ENCODE measurements at regions not wholly inside any gene's neighbourhood (a gene's known extent, or its start where the extent isn't known, plus 50 kb on each side); places are given as distances from the start of the nearest gene placed in this dataset.

- Histone ChIP-seq H3K9me3 (ENCODE audit: low read length) (no peaks in the 10 kb centered on the region), H3K9me2 (replicated peaks; ENCODE audit: low read length) (no peaks in the 10 kb centered on the region), H3K4me3 (ENCODE audit: low read length) (no peak overlapping the region), H2AFZ (ENCODE audit: low read length) (peak overlapping the region; percentile 64), H3K27ac (ENCODE audit: low read length) (peak overlapping the region; percentile 73), H4K20me1 (ENCODE audit: low read length) (no peaks in the 10 kb centered on the region), H3K27me3 (ENCODE audit: low read length) (no peaks in the 10 kb centered on the region), H3K4me1 (ENCODE audit: insufficient read depth, low read length) (peaks cover 34% of the 10 kb centered on the region), H3F3A (ENCODE audit: low read length, unreplicated experiment) (no peaks in the 10 kb centered on the region), H3K79me2 (ENCODE audit: low read length) (no peaks in the 10 kb centered on the region), H3K36me3 (ENCODE audit: low read depth, low read length) (no peaks in the 10 kb centered on the region), H3K4me2 (ENCODE audit: low read length) (peak overlapping the region; percentile 67), H3K9ac (ENCODE audit: low read length) (peak overlapping the region; percentile 32; the same call in 1 of the 2 replicates)
- no TSS peak for BruUV-seq (replicated peaks)
- ChIA-PET POLR2A (ENCODE audit: unreplicated experiment) (interaction anchor here (0.7 kb wide), 1 partner anchor 26 kb away, joined by 3 read pairs; no protein-coding TSS in a partner anchor), CTCF (interaction anchor here (0.9 to 1.1 kb wide), 3 partner anchors 51 to 385 kb away, joined by 3 read pairs; no protein-coding TSS in a partner anchor)
- no peak for DNase-seq
- TF ChIP-seq CTCF (conservative IDR thresholded peaks at IDR 0.05; ENCODE audit: low read depth, low read length): no peak
- no peak for TF ChIP-seq EZH2phosphoT487 (IDR thresholded peaks at IDR 0.05; ENCODE audit: borderline replicate concordance, low read length)
- no peak for TF ChIP-seq EZH2 (IDR thresholded peaks at IDR 0.05; ENCODE audit: low read length, unreplicated experiment)
- intact Hi-C loops (cut with micrococcal nuclease): loop anchor here (5.0 kb wide), 1 partner anchor 335 kb away; no protein-coding TSS in a partner anchor
- ATAC-seq: no peak; the same call in 1 of the 2 replicates
Measured at GRCh38 chr6:7672066-7673062, 53.5 kb upstream of the BMP6 start.

- Histone ChIP-seq H3K4me2 (ENCODE audit: low read length) (peak overlapping the region; percentile 67), H3K4me3 (ENCODE audit: low read length) (no peak overlapping the region), H3K27ac (ENCODE audit: low read length) (peak overlapping the region; percentile 62), H2AFZ (ENCODE audit: low read length) (peak overlapping the region; percentile 64), H3K36me3 (ENCODE audit: low read depth, low read length) (no peaks in the 10 kb centered on the region), H3K9me2 (replicated peaks; ENCODE audit: low read length) (no peaks in the 10 kb centered on the region), H3F3A (ENCODE audit: low read length, unreplicated experiment) (no peaks in the 10 kb centered on the region), H3K9me3 (ENCODE audit: low read length) (no peaks in the 10 kb centered on the region), H3K4me1 (ENCODE audit: insufficient read depth, low read length) (peaks cover 34% of the 10 kb centered on the region), H4K20me1 (ENCODE audit: low read length) (no peaks in the 10 kb centered on the region), H3K79me2 (ENCODE audit: low read length) (no peaks in the 10 kb centered on the region), H3K9ac (ENCODE audit: low read length) (peak overlapping the region; percentile 32; the same call in 1 of the 2 replicates), H3K27me3 (ENCODE audit: low read length) (no peaks in the 10 kb centered on the region)
- CTCF ChIA-PET: interaction anchor here (1.1 kb wide), 1 partner anchor 50 kb away, joined by 3 read pairs; no protein-coding TSS in a partner anchor
- DNase-seq: peak; percentile 87
- ATAC-seq: peak; percentile 79
- TF ChIP-seq EZH2 (IDR thresholded peaks at IDR 0.05; ENCODE audit: low read length, unreplicated experiment): no peak
- no peak for TF ChIP-seq EZH2phosphoT487 (IDR thresholded peaks at IDR 0.05; ENCODE audit: borderline replicate concordance, low read length)
- peak; percentile 55 for TF ChIP-seq CTCF (conservative IDR thresholded peaks at IDR 0.05; ENCODE audit: low read depth, low read length)
- BruUV-seq (replicated peaks): no TSS peak
- intact Hi-C loops (cut with micrococcal nuclease): loop anchor here (5.0 kb wide), 1 partner anchor 334 kb away; no protein-coding TSS in a partner anchor
- POLR2A ChIA-PET (ENCODE audit: unreplicated experiment): interaction anchor here (0.7 kb wide), 1 partner anchor 25 kb away, joined by 3 read pairs; no protein-coding TSS in a partner anchor
Measured at GRCh38 chr6:7673063-7673536, 52.8 kb upstream of the BMP6 start.

All from PC-3 (cell line).